CD4-positive, alpha-beta T cell treated with Interleukin-15 for 1 hour (primary cell): ENCODE measurements at regions not wholly inside any gene's neighbourhood (a gene's known extent, or its start where the extent isn't known, plus 50 kb on each side); places are given as distances from the start of the nearest gene placed in this dataset.
"Not testable (repeated sequence)": the region's sequence is repeated elsewhere in the genome, so short reads cannot be mapped to it uniquely, and the experiment has no call there.

ENCODE experiments used
- DNase-seq: peaks from one replicate; pipeline ENCODE4 v3.0.0-alpha.2; 2020

DNA sequence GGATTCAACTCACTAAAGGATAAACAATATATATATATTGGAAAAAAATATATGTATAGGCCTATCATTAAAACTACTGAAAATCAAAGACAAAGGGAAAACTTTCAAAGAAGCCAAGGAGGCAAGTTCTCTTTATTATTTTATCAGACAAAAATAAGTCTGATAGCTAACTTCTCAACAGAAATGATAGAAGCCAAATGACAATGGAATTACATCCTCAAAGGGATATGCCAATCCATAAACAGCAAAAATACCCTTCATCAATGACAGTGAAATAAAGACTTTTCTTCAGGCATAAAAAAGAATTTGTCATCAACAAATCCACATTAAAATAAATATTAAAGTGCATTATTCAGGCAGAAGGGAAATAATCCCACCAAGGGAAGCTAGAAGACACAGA is 393.4 kb downstream of the ZFHX3 start:
- DNase-seq: no peak

DNA sequence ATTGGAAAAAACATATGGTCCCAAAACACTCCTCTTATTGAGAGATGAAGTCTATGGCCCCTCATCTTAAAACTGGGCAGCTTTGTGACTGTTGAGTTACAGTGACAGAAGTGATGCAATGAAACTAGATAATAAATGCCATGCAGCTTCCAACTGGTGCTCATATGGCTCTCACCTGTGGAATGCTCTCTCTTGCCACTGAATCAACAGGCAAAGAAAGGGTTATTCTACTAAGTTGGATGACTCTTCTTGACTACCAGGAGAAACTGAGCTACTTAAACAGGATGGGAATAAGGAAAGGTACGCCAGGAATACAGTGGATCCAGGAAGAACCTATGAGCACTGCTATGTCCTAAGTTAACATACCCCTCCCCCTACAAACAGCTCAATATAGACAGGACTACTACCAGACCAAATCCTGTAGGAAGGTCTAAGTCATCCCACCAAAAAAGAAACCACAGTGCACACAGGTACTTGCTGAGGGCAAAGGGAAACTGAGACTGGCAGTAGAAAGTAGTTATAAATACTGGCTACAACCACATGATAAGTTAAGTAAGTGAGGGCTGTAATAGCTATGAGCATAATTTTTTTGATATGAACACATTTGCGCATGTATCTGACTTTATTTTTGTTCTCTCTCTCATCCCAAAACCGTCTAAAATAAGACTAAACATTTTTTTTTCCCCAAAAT is 398.5 kb downstream of the ZFHX3 start:
- no peak for DNase-seq

DNA sequence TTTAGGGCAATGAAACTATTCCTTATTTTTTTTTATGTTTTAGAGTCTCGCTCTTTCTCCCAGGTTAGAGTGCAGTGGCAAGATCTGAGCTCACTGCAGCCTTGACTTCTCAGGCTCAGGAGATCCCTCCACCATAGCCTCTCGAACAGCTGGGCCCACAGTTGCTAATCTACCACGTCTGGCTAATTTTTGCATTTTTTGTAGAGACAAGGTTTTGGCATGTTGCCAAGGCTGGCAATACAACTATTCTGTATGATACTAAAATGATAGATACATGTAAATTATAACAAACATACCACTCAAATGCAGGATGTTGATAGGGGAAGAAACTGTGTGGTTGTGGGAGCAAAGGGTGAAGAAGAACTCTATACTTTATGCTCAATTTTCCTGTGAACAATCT is 401.3 kb downstream of the ZFHX3 start:
- no peak for DNase-seq

DNA sequence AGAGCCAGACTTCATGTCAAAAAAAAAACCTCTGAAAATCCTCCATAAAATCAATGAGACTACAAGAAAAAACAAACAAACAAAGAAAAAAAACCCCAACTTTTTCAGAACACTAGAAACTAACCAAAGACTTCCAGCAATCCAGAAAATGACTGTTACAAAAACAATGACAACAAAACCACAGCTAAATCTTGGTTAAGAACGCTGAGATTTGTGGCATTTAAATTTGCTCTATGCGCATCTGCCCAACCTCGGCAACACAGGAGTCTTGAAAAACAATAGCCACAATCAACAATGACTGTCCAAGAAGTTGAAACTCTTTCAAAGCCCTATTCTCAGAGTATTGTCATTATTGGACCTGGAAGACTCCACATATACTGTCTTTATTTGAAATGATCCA is 402.4 kb downstream of the ZFHX3 start:
- DNase-seq: no peak

DNA sequence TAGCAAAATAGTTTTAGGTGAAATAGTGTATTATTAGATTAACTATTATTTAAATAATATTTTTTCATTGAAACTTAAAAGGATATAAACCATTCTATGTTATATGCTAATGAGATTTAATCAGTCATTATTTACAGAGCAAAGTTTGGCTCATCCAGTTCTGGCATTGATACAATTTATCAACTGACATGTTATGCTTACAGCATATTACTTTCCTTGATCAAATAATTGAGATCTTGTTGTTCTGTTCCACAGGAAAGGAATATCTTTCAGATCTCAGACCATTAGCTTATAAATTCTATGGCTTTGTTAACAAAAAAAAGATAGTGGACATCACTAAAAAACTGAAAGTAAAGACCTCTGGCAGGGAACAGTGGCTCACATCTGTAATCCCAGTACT is 403.0 kb downstream of the ZFHX3 start:
- no peak for DNase-seq

DNA sequence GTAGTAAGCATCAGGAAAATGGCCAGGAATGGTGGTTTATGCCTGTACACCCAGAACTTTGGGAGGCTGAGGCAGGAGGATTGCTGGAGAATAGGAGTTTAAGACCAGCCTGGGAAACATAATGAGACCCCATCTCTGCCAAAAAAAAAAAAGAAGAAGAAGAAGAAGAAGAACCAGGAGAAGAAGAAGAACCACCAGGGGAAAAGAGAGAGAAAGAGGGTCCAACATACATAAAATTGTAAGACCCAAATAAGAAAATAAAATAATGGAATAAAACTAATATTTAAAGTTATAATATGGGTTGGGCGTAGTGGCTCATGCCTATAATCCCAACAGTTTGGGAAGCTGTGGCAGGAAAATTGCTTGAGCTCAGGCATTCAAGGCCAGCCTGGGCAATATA is 408.4 kb downstream of the ZFHX3 start:
- DNase-seq: no peak

- DNase-seq: no peak
Measured at GRCh38 chr16:72637306-72637705, 410.6 kb downstream of the ZFHX3 start.

- DNase-seq: no peak
Measured at GRCh38 chr16:72635694-72636093, 412.2 kb downstream of the ZFHX3 start.

- DNase-seq: no peak
Measured at GRCh38 chr16:72635104-72635503, 412.8 kb downstream of the ZFHX3 start.

- not testable (repeated sequence) for DNase-seq
Measured at GRCh38 chr16:72627182-72627896, 420.6 kb downstream of the ZFHX3 start.

- DNase-seq: no peak
Measured at GRCh38 chr16:72626623-72627022, 421.3 kb downstream of the ZFHX3 start.

DNA sequence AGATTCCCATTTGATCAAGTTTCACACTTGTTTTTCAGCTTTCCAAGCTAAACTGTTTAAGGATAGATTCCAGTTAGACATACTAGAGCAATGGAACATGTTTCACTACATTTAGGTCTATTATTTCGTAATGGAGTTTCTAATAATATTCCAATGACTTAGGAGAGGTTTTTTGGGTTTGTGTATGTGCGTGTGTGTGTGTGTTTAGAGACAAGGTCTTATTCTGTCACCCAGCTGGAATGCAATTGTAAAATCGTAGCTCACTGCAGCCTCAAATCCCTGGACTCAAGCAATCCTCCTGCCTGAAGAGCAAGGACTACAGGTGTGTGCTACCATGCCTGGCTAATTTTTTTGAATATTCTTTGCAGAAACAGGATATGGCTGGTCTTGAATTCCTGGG is 426.3 kb downstream of the ZFHX3 start:
- DNase-seq: no peak

GRCh38 chr16:72620853-72621252 is 427.1 kb downstream of the ZFHX3 start:
- no peak for DNase-seq

GRCh38 chr16:72620348-72620747 is 427.6 kb downstream of the ZFHX3 start:
- no peak for DNase-seq

GRCh38 chr16:72615856-72616255 is 432.1 kb downstream of the ZFHX3 start:
- DNase-seq: no peak

- DNase-seq: no peak
Measured at GRCh38 chr16:72612718-72613117, 435.2 kb downstream of the ZFHX3 start.

- DNase-seq: no peak
Measured at GRCh38 chr16:72612256-72612655, 435.7 kb downstream of the ZFHX3 start.

GRCh38 chr16:72609933-72610332 is 438.0 kb upstream of the PMFBP1 start:
- no peak for DNase-seq

- no peak for DNase-seq
Measured at GRCh38 chr16:72609066-72609465, 437.1 kb upstream of the PMFBP1 start.

GRCh38 chr16:72604375-72604774 is 432.4 kb upstream of the PMFBP1 start:
- no peak for DNase-seq

DNA sequence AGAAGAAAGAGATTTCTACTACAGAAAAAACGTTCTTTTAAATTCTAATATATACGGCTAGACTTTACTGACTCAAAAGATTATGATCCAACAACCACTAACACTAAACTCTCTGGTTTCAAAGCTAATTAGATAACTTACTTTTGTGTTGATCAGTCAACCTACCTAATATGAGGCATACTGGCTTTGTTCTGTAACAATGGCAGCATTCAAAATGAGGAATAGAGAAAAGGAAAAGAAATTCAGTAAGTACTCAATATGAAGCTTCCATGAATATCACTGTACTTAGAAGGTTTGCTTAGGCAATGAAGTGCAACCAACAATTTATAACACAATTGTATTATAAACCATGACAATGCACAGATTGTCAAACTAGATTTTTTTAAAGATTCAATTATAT is 430.5 kb upstream of the PMFBP1 start:
- DNase-seq: no peak

GRCh38 chr16:72598696-72599095 is 426.7 kb upstream of the PMFBP1 start:
- DNase-seq: no peak

DNA sequence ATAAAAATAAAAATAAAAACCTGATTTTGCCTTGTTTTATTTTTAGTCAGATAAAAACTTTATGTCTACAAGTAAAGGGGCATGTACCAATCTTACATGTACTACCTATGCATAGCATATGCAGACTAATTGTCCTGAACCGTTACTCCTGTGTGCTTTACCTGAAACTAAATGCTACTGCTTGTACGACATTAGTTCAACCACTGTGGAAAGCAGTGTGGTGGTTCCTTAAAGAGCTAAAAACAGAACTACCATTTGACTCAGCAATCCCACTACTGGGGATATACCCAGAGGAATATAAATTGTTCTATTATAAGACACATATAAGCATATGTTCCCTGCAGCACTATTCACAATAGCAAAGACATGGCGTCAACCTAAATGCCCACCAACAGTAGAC is 426.0 kb upstream of the PMFBP1 start:
- DNase-seq: no peak

- DNase-seq: no peak
Measured at GRCh38 chr16:72596373-72596772, 424.4 kb upstream of the PMFBP1 start.
